Skeletal muscle tissue (tissue), 3 donors: ENCODE measurements at regions not wholly inside any gene's neighbourhood (a gene's known extent, or its start where the extent isn't known, plus 50 kb on each side); places are given as distances from the start of the nearest gene placed in this dataset.

ENCODE experiments used
- H3K27ac ChIP-seq: one replicate; pipeline ENCODE4 v1.7.0; 2013; ENCODE audit warnings: mild to moderate bottlenecking, low read depth, low read length, inconsistent platforms
- H3K27me3 ChIP-seq, 3 donors: one replicate each; pipeline ENCODE4 v1.7.0; 2013; ENCODE audit warnings: low read length in 3 of 3; ENCODE audit not compliant: control insufficient read depth in 3 of 3, insufficient read depth in 3 of 3
- H3K36me3 ChIP-seq, 3 donors: one replicate each; pipeline ENCODE4 v1.7.0; 2013; ENCODE audit warnings: low read length in 3 of 3; ENCODE audit not compliant: control insufficient read depth in 3 of 3, insufficient read depth in 3 of 3
- H3K4me1 ChIP-seq, 3 donors: one replicate each; pipeline ENCODE4 v1.7.0; 2013; ENCODE audit warnings: low read length in 3 of 3, mild to moderate bottlenecking in 3 of 3; ENCODE audit not compliant: control insufficient read depth in 3 of 3, insufficient read depth in 3 of 3
- H3K4me3 ChIP-seq, 3 donors: one replicate each; pipeline ENCODE4 v1.7.0; 2013; ENCODE audit warnings: low read length in 3 of 3
- H3K9ac ChIP-seq, 3 donors: one replicate each; pipeline ENCODE4 v1.7.0; 2013; ENCODE audit warnings: low read length in 3 of 3, mild to moderate bottlenecking in 3 of 3, moderate library complexity in 2 of 3, low read depth in 1 of 3
- H3K9me3 ChIP-seq, 3 donors: one replicate each; pipeline ENCODE4 v1.7.0; 2013; ENCODE audit warnings: low read length in 3 of 3; ENCODE audit not compliant: control insufficient read depth in 3 of 3
- donor health status: Osteomylitis.

DNA sequence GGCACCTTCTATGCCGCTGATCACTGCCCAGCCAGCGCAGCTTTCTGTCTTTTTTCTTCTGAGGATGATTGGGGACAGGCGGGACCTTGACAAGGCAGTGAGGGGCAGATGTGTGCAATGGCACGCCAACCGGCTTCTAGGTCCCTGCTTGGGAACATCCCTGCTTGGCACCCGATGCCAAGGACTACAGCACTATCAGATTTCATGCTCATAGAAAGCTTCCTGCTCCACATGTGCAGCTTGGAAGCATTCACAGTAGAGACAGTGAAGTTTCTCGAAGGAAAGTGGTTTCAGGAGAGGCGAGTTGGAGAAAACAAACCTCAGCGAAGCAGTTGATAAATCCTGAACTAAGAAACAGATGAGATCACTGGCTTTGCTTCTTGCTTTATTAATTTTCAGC lies 267.5 kb upstream of the HABP2 start:
- Histone ChIP-seq H3K27me3 (peaks cover 0 to 15% (median 11%) of the 10 kb centered on the region in 3 donors), H3K4me3 (no peak overlapping the region), H3K4me1 (peaks cover 0 to 6% (median 0%) of the 10 kb centered on the region in 3 donors), H3K9ac (no peak overlapping the region), H3K9me3 (no peaks in the 10 kb centered on the region), H3K36me3 (no peaks in the 10 kb centered on the region), H3K27ac (no peak overlapping the region)

GRCh38 chr10:113287592-113287991 lies 265.3 kb upstream of the HABP2 start:
- peaks cover 0 to 6% (median 0%) of the 10 kb centered on the region in 3 donors for H3K4me1 ChIP-seq
- no peak overlapping the region for H3K9ac ChIP-seq
- no peaks in the 10 kb centered on the region for H3K9me3 ChIP-seq
- H3K36me3 ChIP-seq: no peaks in the 10 kb centered on the region
- no peak overlapping the region for H3K4me3 ChIP-seq
- H3K27me3 ChIP-seq: peaks cover 0 to 14% (median 11%) of the 10 kb centered on the region in 3 donors
- no peak overlapping the region for H3K27ac ChIP-seq

- H3K4me3 ChIP-seq: no peak overlapping the region
- H3K27ac ChIP-seq: no peak overlapping the region
- H3K9me3 ChIP-seq: no peaks in the 10 kb centered on the region
- no peaks in the 10 kb centered on the region for H3K36me3 ChIP-seq
- H3K27me3 ChIP-seq: peaks cover 0 to 4% (median 0%) of the 10 kb centered on the region in 3 donors
- no peak overlapping the region for H3K9ac ChIP-seq
- peaks cover 0 to 5% (median 0%) of the 10 kb centered on the region in 3 donors for H3K4me1 ChIP-seq
These were observed 262.7 kb upstream of the HABP2 start for GRCh38 chr10:113290137-113290536.

GRCh38 chr10:113291413-113291812 lies 261.4 kb upstream of the HABP2 start:
- Histone ChIP-seq H3K36me3 (no peaks in the 10 kb centered on the region), H3K27ac (no peak overlapping the region), H3K27me3 (peaks cover 0 to 4% (median 0%) of the 10 kb centered on the region in 3 donors), H3K4me3 (no peak overlapping the region), H3K9me3 (no peaks in the 10 kb centered on the region), H3K9ac (no peak overlapping the region), H3K4me1 (no peaks in the 10 kb centered on the region)

DNA sequence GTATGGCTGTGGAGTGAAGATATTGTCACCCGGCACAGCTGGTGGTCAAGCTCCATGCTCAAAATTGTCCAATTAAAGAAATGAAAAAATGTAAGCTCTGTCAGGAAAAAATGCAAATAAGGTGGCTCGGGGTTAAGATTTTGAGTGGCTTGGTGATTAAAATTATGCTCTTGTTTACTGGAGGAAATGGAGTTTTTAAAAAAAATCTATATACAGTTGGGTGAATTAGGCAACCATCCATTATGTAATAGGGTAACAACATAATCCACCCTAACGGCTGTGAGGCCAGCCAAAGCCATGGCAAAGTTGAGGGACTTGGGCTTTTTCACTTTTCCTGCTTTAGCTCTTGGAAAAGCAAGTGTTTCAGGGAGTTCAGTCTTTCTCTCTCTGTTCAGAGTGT lies 260.8 kb upstream of the HABP2 start:
- Histone ChIP-seq H3K4me3 (no peak overlapping the region), H3K36me3 (no peaks in the 10 kb centered on the region), H3K9me3 (no peaks in the 10 kb centered on the region), H3K27me3 (peaks cover 0 to 4% (median 0%) of the 10 kb centered on the region in 3 donors), H3K27ac (no peak overlapping the region), H3K4me1 (no peaks in the 10 kb centered on the region), H3K9ac (no peak overlapping the region)

DNA sequence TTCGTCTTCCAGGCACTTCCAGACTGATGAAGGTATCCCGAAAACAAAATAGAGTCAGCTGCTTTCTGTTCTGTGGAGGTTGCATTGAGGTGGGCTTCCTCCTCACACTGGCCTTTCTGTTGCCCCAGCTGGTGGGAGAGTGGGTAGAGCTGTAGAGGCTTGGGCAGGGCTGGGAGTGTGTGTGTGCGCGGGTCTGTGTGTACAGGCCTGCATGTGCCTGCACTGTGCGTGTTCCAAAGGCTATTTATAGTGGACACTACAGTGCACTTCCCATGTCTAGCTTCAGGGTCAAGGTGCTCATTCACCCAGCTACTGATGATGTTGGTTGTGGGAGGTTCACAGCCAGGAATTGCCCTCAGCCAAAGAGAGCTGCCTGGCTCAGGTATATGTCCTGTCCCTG lies 260.1 kb upstream of the HABP2 start:
- H3K9ac ChIP-seq: no peak overlapping the region
- H3K4me3 ChIP-seq: no peak overlapping the region
- no peaks in the 10 kb centered on the region for H3K27me3 ChIP-seq
- no peaks in the 10 kb centered on the region for H3K4me1 ChIP-seq
- H3K9me3 ChIP-seq: no peaks in the 10 kb centered on the region
- H3K36me3 ChIP-seq: no peaks in the 10 kb centered on the region
- H3K27ac ChIP-seq: no peak overlapping the region

DNA sequence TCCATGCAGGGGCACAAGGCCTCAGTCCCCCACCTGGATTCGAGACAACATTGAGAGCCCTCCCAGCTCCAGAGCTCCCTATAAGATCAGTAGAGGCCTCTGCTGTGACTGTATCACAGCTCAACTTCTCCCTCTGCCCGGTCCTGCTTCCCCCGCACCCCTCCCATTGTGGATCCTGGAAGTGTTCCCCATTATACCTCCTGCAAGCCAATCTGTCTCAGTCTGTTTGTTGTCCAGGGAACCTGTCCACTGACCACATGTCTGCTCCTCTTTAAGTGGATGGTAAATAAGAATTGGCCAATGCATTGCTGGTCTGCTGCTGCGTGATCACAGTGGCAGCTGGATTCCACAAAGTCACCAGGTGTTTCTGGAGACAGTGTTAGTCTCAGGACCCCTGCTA lies 259.7 kb upstream of the HABP2 start:
- H3K27ac ChIP-seq: no peak overlapping the region
- H3K27me3 ChIP-seq: no peaks in the 10 kb centered on the region
- no peaks in the 10 kb centered on the region for H3K9me3 ChIP-seq
- no peaks in the 10 kb centered on the region for H3K4me1 ChIP-seq
- no peak overlapping the region for H3K9ac ChIP-seq
- H3K36me3 ChIP-seq: no peaks in the 10 kb centered on the region
- no peak overlapping the region for H3K4me3 ChIP-seq

- H3K27ac ChIP-seq: no peak overlapping the region
- no peaks in the 10 kb centered on the region for H3K9me3 ChIP-seq
- H3K4me3 ChIP-seq: no peak overlapping the region
- no peaks in the 10 kb centered on the region for H3K27me3 ChIP-seq
- no peaks in the 10 kb centered on the region for H3K4me1 ChIP-seq
- H3K9ac ChIP-seq: no peak overlapping the region
- no peaks in the 10 kb centered on the region for H3K36me3 ChIP-seq
These were observed 258.0 kb upstream of the HABP2 start for GRCh38 chr10:113294868-113295267.

DNA sequence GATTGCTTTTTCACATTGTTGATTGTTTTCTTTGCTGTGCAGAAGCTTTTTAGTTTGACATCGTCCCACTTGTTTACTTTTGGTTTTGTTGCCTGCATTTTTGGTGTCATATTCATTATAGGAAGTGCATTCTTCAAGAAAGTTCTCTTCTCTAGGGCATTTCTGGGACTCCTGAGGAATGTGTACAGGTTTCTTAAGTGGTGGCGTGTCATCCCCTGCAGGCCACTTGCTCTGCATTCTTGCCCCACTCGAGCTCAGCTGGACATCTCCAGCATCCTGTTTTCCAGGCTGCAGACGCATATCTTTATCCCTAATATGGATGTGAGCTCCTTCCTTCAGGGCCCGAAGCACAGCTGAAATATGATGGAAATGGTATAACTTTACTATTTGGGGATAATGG lies 255.6 kb upstream of the HABP2 start:
- Histone ChIP-seq H3K27me3 (no peaks in the 10 kb centered on the region), H3K9me3 (no peaks in the 10 kb centered on the region), H3K27ac (no peak overlapping the region), H3K4me3 (no peak overlapping the region), H3K4me1 (no peaks in the 10 kb centered on the region), H3K9ac (no peak overlapping the region), H3K36me3 (no peaks in the 10 kb centered on the region)

GRCh38 chr10:113298616-113299015 lies 254.2 kb upstream of the HABP2 start:
- H3K36me3 ChIP-seq: no peaks in the 10 kb centered on the region
- no peak overlapping the region for H3K27ac ChIP-seq
- H3K9ac ChIP-seq: no peak overlapping the region
- H3K4me1 ChIP-seq: no peaks in the 10 kb centered on the region
- no peaks in the 10 kb centered on the region for H3K27me3 ChIP-seq
- H3K4me3 ChIP-seq: no peak overlapping the region
- H3K9me3 ChIP-seq: no peaks in the 10 kb centered on the region

DNA sequence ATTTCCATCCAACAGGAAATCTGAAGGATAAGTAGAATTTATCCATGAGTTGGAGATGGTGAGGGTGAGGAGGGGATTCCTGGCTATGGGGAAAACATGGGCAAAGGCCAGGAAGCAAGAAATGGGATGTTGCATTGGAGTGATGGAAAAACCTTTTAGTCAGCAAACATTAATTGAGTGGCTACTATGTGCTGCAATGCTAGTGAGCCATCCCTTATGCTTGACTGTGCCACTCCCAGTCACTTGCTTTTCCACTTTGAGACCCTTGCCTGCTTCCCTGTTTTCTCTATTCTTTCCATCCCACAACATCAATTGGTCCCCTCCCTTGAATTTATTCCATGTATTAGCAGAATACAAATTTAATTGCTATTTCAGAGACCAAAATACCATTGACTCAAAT lies 252.7 kb upstream of the HABP2 start:
- Histone ChIP-seq H3K4me3 (no peak overlapping the region), H3K9me3 (no peaks in the 10 kb centered on the region), H3K27me3 (no peaks in the 10 kb centered on the region), H3K36me3 (no peaks in the 10 kb centered on the region), H3K9ac (no peak overlapping the region), H3K4me1 (no peaks in the 10 kb centered on the region), H3K27ac (no peak overlapping the region)
